ENCODE measurements at regions not wholly inside any gene's neighbourhood (a gene's known extent, or its start where the extent isn't known, plus 50 kb on each side); places are given as distances from the start of the nearest gene placed in this dataset.

GRCh38 chr2:8524823-8525222, 157.0 kb upstream of the ID2 start:
- no peak for DNase-seq

GRCh38 chr2:8525236-8525581, 156.6 kb upstream of the ID2 start:
- DNase-seq = no peak

GRCh38 chr2:8525582-8526402, 156.1 kb upstream of the ID2 start:
- no peak for DNase-seq

DNA sequence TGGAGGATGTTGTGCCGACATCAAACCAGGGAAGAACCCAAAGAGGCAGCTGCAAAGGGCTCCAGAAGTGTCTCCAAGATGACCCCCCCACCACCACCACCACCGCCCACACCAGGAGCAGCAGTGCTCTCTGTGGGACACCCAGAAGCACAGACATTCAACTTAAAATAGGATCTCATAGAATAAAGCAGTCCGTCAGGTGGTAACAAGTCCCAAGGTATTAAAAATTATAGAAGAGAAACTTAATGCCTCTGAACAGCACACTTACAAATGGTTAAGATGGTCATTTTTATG, 155.5 kb upstream of the ID2 start:
- DNase-seq = no peak

GRCh38 chr2:8527031-8527430, 154.8 kb upstream of the ID2 start:
- no peak for DNase-seq

- no peak for DNase-seq
Observed at GRCh38 chr2:8527676-8528075, 154.2 kb upstream of the ID2 start.

GRCh38 chr2:8528863-8529262, 153.0 kb upstream of the ID2 start:
- no peak for DNase-seq

- DNase-seq = no peak
Observed at GRCh38 chr2:8529706-8530277, 152.1 kb upstream of the ID2 start.

- DNase-seq = no peak
Observed at GRCh38 chr2:8531481-8531880, 150.4 kb upstream of the ID2 start.

DNA sequence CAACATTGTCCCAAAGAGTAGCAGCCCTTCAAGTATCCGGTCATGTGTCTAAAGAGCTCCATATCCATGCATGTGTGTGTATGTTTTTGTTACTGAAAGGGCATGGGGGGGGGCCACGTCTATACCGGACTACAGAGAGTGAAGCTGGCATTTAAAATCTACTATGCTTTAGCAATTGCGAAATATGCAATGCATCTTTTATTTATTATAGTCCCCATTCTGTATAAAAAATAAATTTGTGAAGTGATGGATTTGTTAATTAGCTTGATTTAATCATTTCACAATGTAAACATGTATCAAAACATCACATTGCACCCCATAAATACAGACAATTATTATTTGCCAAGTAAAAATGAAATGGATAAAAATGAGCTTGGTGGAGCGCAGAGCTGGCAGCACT, 149.4 kb upstream of the ID2 start:
- DNase-seq = no peak

DNA sequence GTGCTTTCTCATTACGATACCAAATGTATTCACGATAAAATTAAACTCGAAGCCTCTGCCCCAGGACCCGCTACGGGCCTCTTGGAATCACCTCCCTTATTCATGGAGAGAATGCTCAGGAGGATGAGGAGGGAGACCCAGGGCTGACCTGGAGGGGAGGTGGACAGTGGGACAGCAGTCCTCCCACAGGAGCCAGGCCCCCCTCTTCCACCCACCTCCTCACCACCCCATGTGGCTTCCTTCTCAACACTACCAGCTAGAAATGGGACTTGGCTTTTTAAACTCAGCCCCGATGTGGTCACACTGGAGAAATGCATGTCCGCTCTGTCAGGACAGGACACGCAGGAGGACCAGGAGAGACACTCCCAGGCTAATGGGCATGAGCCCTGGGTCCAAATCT, 147.9 kb upstream of the ID2 start:
- no peak for DNase-seq

DNA sequence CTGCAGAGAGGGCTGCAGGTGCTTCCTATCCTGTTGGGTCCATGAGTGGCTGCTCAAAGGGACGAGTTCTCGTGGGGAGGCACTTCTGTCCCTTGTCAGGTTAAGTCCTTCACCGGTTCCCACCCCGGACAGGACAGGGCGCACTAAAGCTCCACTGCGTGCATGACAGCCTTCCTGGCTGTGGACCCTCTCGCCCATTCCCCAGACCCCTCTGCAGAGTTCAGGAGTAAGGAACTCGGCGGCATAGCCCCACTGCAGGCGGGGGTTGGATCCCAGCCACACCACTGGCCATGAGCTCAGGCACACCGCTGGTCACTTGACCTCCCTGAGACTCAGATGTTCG, 147.5 kb upstream of the ID2 start:
- no peak for DNase-seq

- DNase-seq = no peak
Observed at GRCh38 chr2:8534729-8535468, 147.0 kb upstream of the ID2 start.

DNA sequence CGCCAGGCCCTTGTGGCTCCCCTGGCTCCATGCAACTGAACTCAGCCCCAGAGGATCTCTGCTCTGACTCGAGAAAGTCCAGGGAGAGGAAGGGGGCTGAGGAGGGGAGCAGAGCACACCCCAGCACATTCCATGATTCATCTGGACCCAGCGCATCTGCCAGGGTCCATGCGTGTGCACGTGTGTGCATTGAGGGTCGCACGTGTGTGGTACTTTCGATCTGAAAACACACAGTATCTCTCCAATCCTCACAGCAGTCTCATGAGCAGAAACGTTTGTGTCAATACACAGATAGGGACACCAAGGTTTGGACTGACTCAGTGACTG, 146.4 kb upstream of the ID2 start:
- DNase-seq = no peak

- DNase-seq = no peak
Observed at GRCh38 chr2:8535821-8536685, 145.8 kb upstream of the ID2 start.

GRCh38 chr2:8536686-8537561, 144.9 kb upstream of the ID2 start:
- DNase-seq = no peak

GRCh38 chr2:8537562-8538155, 144.2 kb upstream of the ID2 start:
- no peak for DNase-seq

DNA sequence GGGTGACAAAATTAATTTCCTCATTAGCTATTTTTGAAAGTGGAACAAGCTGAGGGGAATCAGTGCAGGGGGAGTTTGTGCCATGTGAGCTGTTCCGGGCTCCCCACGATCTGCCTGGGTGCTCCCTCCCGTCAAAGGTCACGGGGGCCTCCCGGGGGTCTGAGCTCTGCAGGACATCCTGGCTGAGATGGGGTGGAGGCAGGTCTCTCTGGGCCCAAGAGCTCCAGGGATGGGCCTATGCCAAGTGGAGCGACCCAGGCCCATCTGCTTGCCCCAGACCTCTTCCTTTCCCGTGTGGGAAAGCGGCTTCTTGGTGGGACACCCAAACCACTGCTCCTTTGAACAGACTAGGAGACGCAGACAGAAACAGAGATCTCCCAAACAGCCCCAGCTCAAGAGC, 143.3 kb upstream of the ID2 start:
- DNase-seq = no peak

- no peak for DNase-seq
Observed at GRCh38 chr2:8538931-8539621, 142.8 kb upstream of the ID2 start.

DNA sequence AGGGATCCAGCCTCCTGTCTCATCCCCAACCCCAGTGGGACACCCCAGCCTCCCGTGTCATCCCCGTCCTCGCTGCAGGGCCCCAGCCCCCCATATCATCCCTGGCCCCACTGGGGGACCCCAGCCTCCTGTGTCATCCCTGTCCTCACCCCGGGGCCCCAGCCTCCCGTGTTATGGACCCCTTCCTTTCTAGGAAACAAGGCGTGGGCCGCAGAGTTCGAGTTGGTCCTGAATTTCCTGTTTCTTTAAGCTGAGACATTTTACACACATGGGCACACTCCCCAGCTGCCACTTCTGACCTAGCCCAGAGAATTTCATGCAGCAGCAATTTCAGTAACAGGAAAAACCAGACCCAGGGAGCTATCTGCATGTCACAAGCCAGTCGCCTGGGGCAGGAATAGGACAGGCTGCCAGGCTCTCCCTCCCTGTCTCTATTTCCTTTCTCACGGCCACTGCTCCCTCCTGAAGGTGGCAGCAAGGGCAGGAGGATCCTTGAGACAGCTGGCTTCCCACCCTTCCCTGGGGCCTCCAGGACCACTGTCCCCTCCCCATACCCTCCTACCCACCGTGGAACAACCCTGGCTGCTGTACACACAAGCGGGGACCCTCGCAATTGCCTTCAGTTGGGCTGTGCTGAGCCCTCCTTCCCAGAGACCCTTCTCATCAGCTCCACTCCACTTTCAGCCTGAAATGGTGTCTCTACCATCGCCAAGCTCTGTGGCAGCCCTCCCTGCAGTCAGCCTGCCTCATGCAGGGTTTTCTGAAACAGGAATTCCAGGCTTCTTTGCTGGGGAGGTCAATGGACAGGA, 141.9 kb upstream of the ID2 start:
- no peak for DNase-seq

- DNase-seq = no peak
Observed at GRCh38 chr2:8540552-8541055, 141.3 kb upstream of the ID2 start.
